ENCODE measurements at regions not wholly inside any gene's neighbourhood (a gene's known extent, or its start where the extent isn't known, plus 50 kb on each side); places are given as distances from the start of the nearest gene placed in this dataset.

GRCh38 chr15:99906311-99906710 is 173.1 kb upstream of the LYSMD4 start:
- Histone ChIP-seq H3K9me2 (replicated peaks; ENCODE audit: low read length) (no peaks in the 10 kb centered on the region), H3K27me3 (ENCODE audit: low read length) (peaks cover 57% of the 10 kb centered on the region), H3K4me3 (ENCODE audit: low read length) (no peak overlapping the region), H3F3A (ENCODE audit: low read length, unreplicated experiment) (no peaks in the 10 kb centered on the region), H4K20me1 (ENCODE audit: low read length) (no peaks in the 10 kb centered on the region), H3K9ac (ENCODE audit: low read length) (no peak overlapping the region), H3K36me3 (ENCODE audit: low read depth, low read length) (no peaks in the 10 kb centered on the region), H2AFZ (ENCODE audit: low read length) (no peak overlapping the region), H3K4me2 (ENCODE audit: low read length) (no peak overlapping the region), H3K27ac (ENCODE audit: low read length) (no peak overlapping the region), H3K79me2 (ENCODE audit: low read length) (no peaks in the 10 kb centered on the region), H3K4me1 (ENCODE audit: insufficient read depth, low read length) (no peaks in the 10 kb centered on the region), H3K9me3 (ENCODE audit: low read length) (no peaks in the 10 kb centered on the region)
- ATAC-seq (no peak), DNase-seq (no peak)
- BruUV-seq (replicated peaks), result no TSS peak
- POLR2A ChIA-PET (ENCODE audit: unreplicated experiment), result no interaction called here
- intact Hi-C loops (cut with micrococcal nuclease), result no loop called here
- TF ChIP-seq EZH2 (IDR thresholded peaks at IDR 0.05; ENCODE audit: low read length, unreplicated experiment), result no peak
- TF ChIP-seq EZH2phosphoT487 (IDR thresholded peaks at IDR 0.05; ENCODE audit: borderline replicate concordance, low read length), result no peak
- TF ChIP-seq, protein P1, sequence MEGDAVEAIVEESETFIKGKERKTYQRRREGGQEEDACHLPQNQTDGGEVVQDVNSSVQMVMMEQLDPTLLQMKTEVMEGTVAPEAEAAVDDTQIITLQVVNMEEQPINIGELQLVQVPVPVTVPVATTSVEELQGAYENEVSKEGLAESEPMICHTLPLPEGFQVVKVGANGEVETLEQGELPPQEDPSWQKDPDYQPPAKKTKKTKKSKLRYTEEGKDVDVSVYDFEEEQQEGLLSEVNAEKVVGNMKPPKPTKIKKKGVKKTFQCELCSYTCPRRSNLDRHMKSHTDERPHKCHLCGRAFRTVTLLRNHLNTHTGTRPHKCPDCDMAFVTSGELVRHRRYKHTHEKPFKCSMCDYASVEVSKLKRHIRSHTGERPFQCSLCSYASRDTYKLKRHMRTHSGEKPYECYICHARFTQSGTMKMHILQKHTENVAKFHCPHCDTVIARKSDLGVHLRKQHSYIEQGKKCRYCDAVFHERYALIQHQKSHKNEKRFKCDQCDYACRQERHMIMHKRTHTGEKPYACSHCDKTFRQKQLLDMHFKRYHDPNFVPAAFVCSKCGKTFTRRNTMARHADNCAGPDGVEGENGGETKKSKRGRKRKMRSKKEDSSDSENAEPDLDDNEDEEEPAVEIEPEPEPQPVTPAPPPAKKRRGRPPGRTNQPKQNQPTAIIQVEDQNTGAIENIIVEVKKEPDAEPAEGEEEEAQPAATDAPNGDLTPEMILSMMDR (conservative IDR thresholded peaks at IDR 0.05; ENCODE audit: low read depth, low read length), result no peak
- CTCF ChIA-PET, result no interaction called here

GRCh38 chr15:99902248-99902928 is 169.2 kb upstream of the LYSMD4 start:
- H3K9me3 ChIP-seq (ENCODE audit: low read length), result no peaks in the 10 kb centered on the region
- H3K79me2 ChIP-seq (ENCODE audit: low read length), result no peaks in the 10 kb centered on the region
- H3K9ac ChIP-seq (ENCODE audit: low read length), result no peak overlapping the region
- no peaks in the 10 kb centered on the region for H3K36me3 ChIP-seq (ENCODE audit: low read depth, low read length)
- ATAC-seq (no peak), DNase-seq (no peak)
- H3K4me2 ChIP-seq (ENCODE audit: low read length), result no peak overlapping the region
- intact Hi-C loops (cut with micrococcal nuclease), result no loop called here
- BruUV-seq (replicated peaks), result no TSS peak
- ChIA-PET CTCF (no interaction called here), POLR2A (ENCODE audit: unreplicated experiment) (no interaction called here)
- no peak overlapping the region for H3K4me3 ChIP-seq (ENCODE audit: low read length)
- H4K20me1 ChIP-seq (ENCODE audit: low read length), result no peaks in the 10 kb centered on the region
- no peaks in the 10 kb centered on the region for H3K4me1 ChIP-seq (ENCODE audit: insufficient read depth, low read length)
- H3K9me2 ChIP-seq (replicated peaks; ENCODE audit: low read length), result no peaks in the 10 kb centered on the region
- H3F3A ChIP-seq (ENCODE audit: low read length, unreplicated experiment), result no peaks in the 10 kb centered on the region
- peaks cover 58% of the 10 kb centered on the region for H3K27me3 ChIP-seq (ENCODE audit: low read length)
- no peak overlapping the region for H2AFZ ChIP-seq (ENCODE audit: low read length)
- H3K27ac ChIP-seq (ENCODE audit: low read length), result no peak overlapping the region
- TF ChIP-seq EZH2phosphoT487 (IDR thresholded peaks at IDR 0.05; ENCODE audit: borderline replicate concordance, low read length) (no peak), EZH2 (IDR thresholded peaks at IDR 0.05; ENCODE audit: low read length, unreplicated experiment) (no peak)
- TF ChIP-seq, protein P1 (conservative IDR thresholded peaks at IDR 0.05; ENCODE audit: low read depth, low read length), result no peak

- ChIA-PET CTCF (no interaction called here), POLR2A (ENCODE audit: unreplicated experiment) (no interaction called here)
- Histone ChIP-seq H3K27me3 (ENCODE audit: low read length) (peaks cover 35% of the 10 kb centered on the region), H3F3A (ENCODE audit: low read length, unreplicated experiment) (no peaks in the 10 kb centered on the region), H3K36me3 (ENCODE audit: low read depth, low read length) (no peaks in the 10 kb centered on the region), H3K79me2 (ENCODE audit: low read length) (no peaks in the 10 kb centered on the region), H3K4me2 (ENCODE audit: low read length) (no peak overlapping the region), H3K9me3 (ENCODE audit: low read length) (no peaks in the 10 kb centered on the region), H3K4me1 (ENCODE audit: insufficient read depth, low read length) (no peaks in the 10 kb centered on the region), H3K9ac (ENCODE audit: low read length) (no peak overlapping the region), H3K27ac (ENCODE audit: low read length) (no peak overlapping the region), H3K4me3 (ENCODE audit: low read length) (no peak overlapping the region), H4K20me1 (ENCODE audit: low read length) (no peaks in the 10 kb centered on the region), H3K9me2 (replicated peaks; ENCODE audit: low read length) (no peaks in the 10 kb centered on the region), H2AFZ (ENCODE audit: low read length) (no peak overlapping the region)
- no peak for ATAC-seq
- intact Hi-C loops (cut with micrococcal nuclease), result no loop called here
- no peak for TF ChIP-seq EZH2 (IDR thresholded peaks at IDR 0.05; ENCODE audit: low read length, unreplicated experiment)
- TF ChIP-seq EZH2phosphoT487 (IDR thresholded peaks at IDR 0.05; ENCODE audit: borderline replicate concordance, low read length), result no peak
- no TSS peak for BruUV-seq (replicated peaks)
- DNase-seq, result no peak
These were observed 162.7 kb upstream of the LYSMD4 start for GRCh38 chr15:99895956-99896311.
